Hepatocyte (in vitro differentiated cells): ENCODE measurements at regions not wholly inside any gene's neighbourhood (a gene's known extent, or its start where the extent isn't known, plus 50 kb on each side); places are given as distances from the start of the nearest gene placed in this dataset.

Source experiments
- DNase-seq: peaks from one replicate; pipeline ENCODE4 v3.0.0-alpha.2; 2016; ENCODE audit warnings: low spot score
- H2AFZ ChIP-seq: fragments of 200-600 bp; sonication (generic); 2 replicates; pipeline ENCODE4 v1.6.0; 2016; ENCODE audit warnings: antibody characterized with exemption, mild to moderate bottlenecking
- H3K27ac ChIP-seq: fragments of 200-600 bp; sonication (generic); 2 replicates; pipeline ENCODE4 v1.5.1; 2016; ENCODE audit warnings: mild to moderate bottlenecking
- H3K27me3 ChIP-seq: fragments of 200-600 bp; sonication (generic); 2 replicates; pipeline ENCODE4 v1.6.1; 2016
- H3K36me3 ChIP-seq: fragments of 200-600 bp; sonication (generic); replicated peaks from 2 replicates; pipeline ENCODE4 v1.5.1; 2016; ENCODE audit warnings: low read depth; ENCODE audit not compliant: insufficient read depth
- H3K4me1 ChIP-seq: fragments of 200-600 bp; sonication (generic); 2 replicates; pipeline ENCODE4 v1.5.1; 2016; ENCODE audit warnings: mild to moderate bottlenecking, moderate library complexity; ENCODE audit not compliant: insufficient read depth
- H3K4me2 ChIP-seq: fragments of 200-600 bp; sonication (generic); 2 replicates; pipeline ENCODE4 v1.6.0; 2016
- H3K4me3 ChIP-seq: fragments of 200-600 bp; sonication (generic); 2 replicates; pipeline ENCODE4 v1.5.1; 2016; ENCODE audit warnings: mild to moderate bottlenecking
- H3K79me2 ChIP-seq: fragments of 200-600 bp; sonication (generic); 2 replicates; pipeline ENCODE4 v1.6.0; 2017; ENCODE audit warnings: mild to moderate bottlenecking
- H3K9me2 ChIP-seq: fragments of 200-600 bp; sonication (generic); replicated peaks from 2 replicates; pipeline ENCODE4 v1.6.0; 2017; ENCODE audit warnings: mild to moderate bottlenecking; ENCODE audit not compliant: insufficient read depth
- H3K9me3 ChIP-seq: fragments of 200-600 bp; sonication (generic); 2 replicates; pipeline ENCODE4 v1.5.1; 2016; ENCODE audit warnings: low read depth, mild to moderate bottlenecking
- H4K20me1 ChIP-seq: fragments of 200-600 bp; sonication (generic); 2 replicates; pipeline ENCODE4 v1.6.0; 2016; ENCODE audit warnings: mild to moderate bottlenecking; ENCODE audit not compliant: insufficient read depth, poor library complexity, severe bottlenecking
- CTCF ChIP-seq: fragments of 200-600 bp; sonication (generic); IDR thresholded peaks from 2 replicates; pipeline ENCODE4 v1.5.1; 2016; ENCODE audit warnings: antibody characterized with exemption, mild to moderate bottlenecking; ENCODE audit not compliant: poor library complexity
- EZH2 ChIP-seq: fragments of 200-600 bp; sonication (generic); IDR thresholded peaks from 2 replicates; pipeline ENCODE4 v1.6.1; 2016; ENCODE audit warnings: antibody characterized with exemption, mild to moderate bottlenecking, borderline replicate concordance
- EZH2phosphoT487 ChIP-seq: fragments of 200-600 bp; sonication (generic); IDR thresholded peaks from one replicate; pipeline ENCODE4 v1.6.1; 2018; ENCODE audit warnings: antibody characterized with exemption, mild to moderate bottlenecking, low read depth, moderate library complexity; ENCODE audit not compliant: unreplicated experiment, severe bottlenecking
- WGBS: methylation state at CpG from one replicate; pipeline ENCODE4 v1.1.6; 2016; ENCODE audit warnings: low lambda C conversion rate; ENCODE audit errors: missing lambda C conversion rate; 5-methylcytosine and 5-hydroxymethylcytosine counted together

- Histone ChIP-seq H3K4me3 (no peak overlapping the region), H3K9me3 (no peaks in the 10 kb centered on the region), H3K79me2 (no peaks in the 10 kb centered on the region), H3K36me3 (no peaks in the 10 kb centered on the region), H3K4me2 (no peak overlapping the region), H3K4me1 (peaks cover 26% of the 10 kb centered on the region), H3K27me3 (no peaks in the 10 kb centered on the region), H4K20me1 (no peaks in the 10 kb centered on the region), H3K9me2 (no peaks in the 10 kb centered on the region), H3K27ac (peak overlapping the region; percentile 11), H2AFZ (no peak overlapping the region)
- 75% methylated on average over 6 of the region's 7 CpGs for WGBS
- TF ChIP-seq CTCF: no peak
- DNase-seq: peak; percentile 24
These were observed 111.0 kb downstream of the B3GNT2 start for GRCh38 chr2:62306751-62307468.

GRCh38 chr2:62305421-62306176, 109.7 kb downstream of the B3GNT2 start:
- TF ChIP-seq EZH2phosphoT487: no peak
- TF ChIP-seq CTCF: no peak
- TF ChIP-seq EZH2: no peak
- H3K4me1 ChIP-seq: peaks cover 26% of the 10 kb centered on the region
- DNase-seq: peak; percentile 20
- no peaks in the 10 kb centered on the region for H3K27me3 ChIP-seq
- H4K20me1 ChIP-seq: no peaks in the 10 kb centered on the region
- H3K79me2 ChIP-seq: no peaks in the 10 kb centered on the region
- no peak overlapping the region for H3K27ac ChIP-seq
- no peak overlapping the region for H3K4me3 ChIP-seq
- H3K36me3 ChIP-seq: no peaks in the 10 kb centered on the region
- H3K9me3 ChIP-seq: no peaks in the 10 kb centered on the region
- no peaks in the 10 kb centered on the region for H3K9me2 ChIP-seq
- H2AFZ ChIP-seq: no peak overlapping the region
- WGBS: 60% methylated on average over 12 of the region's 12 CpGs
- no peak overlapping the region for H3K4me2 ChIP-seq

GRCh38 chr2:62304429-62305417, 108.8 kb downstream of the B3GNT2 start:
- Histone ChIP-seq H3K4me2 (no peak overlapping the region), H3K4me3 (no peak overlapping the region), H2AFZ (no peak overlapping the region), H4K20me1 (no peaks in the 10 kb centered on the region), H3K27ac (peak overlapping the region; percentile 55), H3K27me3 (no peaks in the 10 kb centered on the region), H3K79me2 (no peaks in the 10 kb centered on the region), H3K9me3 (no peaks in the 10 kb centered on the region), H3K9me2 (no peaks in the 10 kb centered on the region), H3K4me1 (peaks cover 26% of the 10 kb centered on the region), H3K36me3 (no peaks in the 10 kb centered on the region)
- TF ChIP-seq EZH2phosphoT487: no peak
- no peak for TF ChIP-seq EZH2
- no peak for TF ChIP-seq CTCF
- 66% methylated on average over 13 of the region's 13 CpGs for WGBS
- DNase-seq: peak; percentile 68
